Anterior cingulate cortex (tissue), 58 donors: ENCODE measurements at regions not wholly inside any gene's neighbourhood (a gene's known extent, or its start where the extent isn't known, plus 50 kb on each side); places are given as distances from the start of the nearest gene placed in this dataset.
"Not testable (repeated sequence)": the region's sequence is repeated elsewhere in the genome, so short reads cannot be mapped to it uniquely, and the experiment has no call there.

Experiments
- DNase-seq, 58 donors: peaks; one replicate each; lab custom pipeline; 2025; lab: John Stamatoyannopoulos, UW

GRCh38 chr1:159641221-159641620 lies 53.6 kb downstream of the APCS start:
- DNase-seq: peak in 1 of 58 donors; percentile 4

- DNase-seq: peak in 1 of 58 donors; percentile 4
Observed at GRCh38 chr1:159646687-159647086, 59.1 kb downstream of the APCS start.

DNA sequence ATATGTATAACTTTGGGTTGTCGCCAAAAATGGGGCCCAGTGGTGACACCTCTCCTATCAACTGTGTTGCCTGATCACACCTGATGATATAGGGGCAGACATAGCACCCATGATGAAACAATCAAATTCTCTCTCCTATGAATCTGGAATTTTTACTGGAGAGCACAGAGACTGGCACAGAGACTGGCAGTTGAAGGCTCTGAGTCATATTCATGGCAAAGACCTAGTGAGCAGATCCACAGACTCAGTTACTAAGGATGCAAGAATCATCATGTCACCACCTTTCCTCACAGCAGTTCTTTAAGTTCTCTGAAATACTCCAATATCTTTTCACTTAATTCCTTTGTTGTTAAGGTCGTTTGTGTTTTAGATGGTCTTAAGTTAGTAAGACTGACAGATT lies 60.0 kb downstream of the APCS start:
- DNase-seq: no peak

DNA sequence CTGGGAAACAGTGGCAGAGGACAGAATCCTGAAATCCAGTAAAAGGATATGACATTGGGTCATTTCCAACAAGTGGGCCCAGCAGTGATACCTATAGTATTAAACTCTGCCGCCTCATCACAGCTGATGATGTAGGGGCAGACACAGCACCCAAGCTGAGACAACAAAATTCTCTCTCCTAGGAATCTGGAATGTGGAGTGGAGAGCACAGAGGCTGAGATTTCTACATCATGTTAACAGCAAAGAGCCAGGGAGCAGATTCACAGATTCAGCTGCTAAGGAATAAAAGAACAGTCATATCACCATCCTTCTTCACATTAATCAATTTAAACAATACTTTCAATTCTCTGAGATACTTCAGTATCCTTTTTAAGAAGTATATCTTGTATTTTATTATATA lies 61.9 kb downstream of the CRP start:
- DNase-seq: no peak

- DNase-seq: no peak
Observed at GRCh38 chr1:159653201-159653600, 61.2 kb downstream of the CRP start.

DNA sequence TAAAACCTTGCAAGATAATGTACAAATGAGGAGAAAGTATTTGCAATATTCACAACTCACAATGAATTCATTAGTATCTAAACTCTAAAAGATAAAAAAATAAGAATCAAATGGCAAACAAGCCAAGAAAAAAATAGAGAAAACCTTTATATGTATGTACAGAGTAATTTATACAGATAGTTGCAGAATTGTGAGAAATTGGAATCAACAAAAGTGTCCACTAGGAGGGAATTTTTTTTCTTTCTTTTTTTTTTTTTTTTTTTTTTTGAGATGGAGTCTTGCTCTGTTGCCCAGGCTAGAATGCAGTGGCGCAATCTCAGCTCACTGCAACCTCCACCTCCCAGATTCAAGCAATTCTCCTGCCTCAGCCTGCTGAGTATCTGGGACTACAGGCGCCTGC lies 56.9 kb downstream of the CRP start:
- not testable (repeated sequence) for DNase-seq
